ENCODE measurements at regions not wholly inside any gene's neighbourhood (a gene's known extent, or its start where the extent isn't known, plus 50 kb on each side); places are given as distances from the start of the nearest gene placed in this dataset.

DNA sequence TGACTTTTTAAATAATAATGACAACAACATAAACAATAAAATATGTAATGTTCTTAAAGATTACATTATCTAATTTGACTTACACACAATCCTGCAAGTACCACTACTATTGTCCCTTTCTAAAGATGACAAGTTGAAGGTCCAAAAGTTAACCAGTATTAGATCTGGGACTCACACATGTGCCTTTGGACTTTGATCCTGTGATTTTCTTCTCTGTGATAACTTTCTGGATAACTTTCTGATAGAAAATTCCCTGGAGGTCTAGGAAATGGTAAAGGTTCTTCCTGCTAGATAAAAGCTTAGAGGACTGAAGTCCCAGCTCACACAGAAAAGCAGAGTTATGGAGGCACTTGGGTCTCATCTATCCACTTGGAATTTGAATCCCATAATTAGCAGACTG lies 311.9 kb upstream of the KLHL29 start:
- DNase-seq (ENCODE audit: low read depth), result no peak

DNA sequence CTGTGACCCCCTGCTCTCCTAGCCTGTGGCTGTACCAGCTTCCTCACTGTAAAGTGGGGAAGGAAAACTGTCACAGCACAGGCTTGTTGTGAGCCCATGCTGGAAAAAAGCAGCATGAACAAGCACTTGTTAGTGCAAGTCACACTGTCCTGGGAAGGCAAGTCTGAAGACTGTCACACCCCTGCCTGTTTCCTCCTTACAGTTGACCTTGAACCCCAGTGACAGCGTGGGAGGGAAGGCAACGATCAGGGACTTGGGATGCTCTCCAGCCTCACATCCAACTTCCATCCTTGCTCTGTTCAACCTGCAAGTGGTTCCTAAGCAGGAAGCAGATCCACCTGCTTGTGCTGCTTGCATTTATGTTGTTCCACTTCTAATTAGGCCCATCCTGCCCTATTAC lies 311.3 kb upstream of the KLHL29 start:
- DNase-seq (ENCODE audit: low read depth), result no peak

DNA sequence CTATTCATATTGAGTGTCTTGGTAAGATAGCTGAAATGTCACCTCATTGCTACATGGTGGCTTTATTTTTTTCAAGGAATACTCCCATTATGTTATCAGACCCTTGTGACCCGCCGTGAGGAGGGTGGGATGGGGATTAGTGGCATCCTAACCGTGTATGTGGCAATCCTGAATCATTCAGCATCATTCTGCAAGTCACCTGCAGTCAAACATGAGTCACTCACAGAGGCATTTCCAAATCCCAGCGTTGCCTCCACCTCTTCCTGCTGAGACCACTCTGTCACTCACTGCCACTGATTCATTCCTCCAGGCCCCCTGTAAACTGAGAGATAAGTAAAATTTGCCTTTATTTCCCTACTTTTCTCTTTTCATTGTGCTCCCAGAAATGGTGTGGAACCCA lies 307.4 kb upstream of the KLHL29 start:
- no peak for DNase-seq (ENCODE audit: low read depth)

DNA sequence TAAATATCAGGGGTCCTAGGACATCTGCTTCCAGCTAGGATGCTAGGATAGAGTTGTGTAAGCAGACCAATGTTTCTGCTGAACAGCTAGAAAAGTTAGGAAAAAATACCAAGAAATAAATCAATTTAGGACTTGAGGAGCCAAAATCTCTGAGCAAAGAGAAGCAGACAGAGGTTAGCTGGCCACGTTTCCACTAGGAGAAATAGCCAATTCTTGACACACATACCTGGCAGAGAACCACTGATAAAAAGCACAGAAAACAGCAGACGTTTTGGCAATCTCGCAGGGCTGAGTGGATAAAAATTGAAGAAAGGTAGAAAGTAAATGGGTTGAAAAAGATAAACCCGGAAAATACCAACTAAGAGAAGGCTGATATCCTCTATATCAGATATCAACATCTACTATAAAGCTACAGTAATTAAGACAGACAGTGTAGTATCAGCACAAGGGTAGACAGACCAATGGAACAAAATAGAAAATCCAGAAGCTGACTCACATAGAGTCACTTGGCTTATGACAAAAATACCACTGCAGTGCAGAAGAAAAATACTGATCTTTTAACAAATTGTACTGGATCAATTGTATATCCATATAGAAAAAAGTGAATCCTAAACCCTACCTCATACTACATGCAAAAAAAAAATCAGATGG lies 306.1 kb upstream of the KLHL29 start:
- no peak for DNase-seq (ENCODE audit: low read depth)

DNA sequence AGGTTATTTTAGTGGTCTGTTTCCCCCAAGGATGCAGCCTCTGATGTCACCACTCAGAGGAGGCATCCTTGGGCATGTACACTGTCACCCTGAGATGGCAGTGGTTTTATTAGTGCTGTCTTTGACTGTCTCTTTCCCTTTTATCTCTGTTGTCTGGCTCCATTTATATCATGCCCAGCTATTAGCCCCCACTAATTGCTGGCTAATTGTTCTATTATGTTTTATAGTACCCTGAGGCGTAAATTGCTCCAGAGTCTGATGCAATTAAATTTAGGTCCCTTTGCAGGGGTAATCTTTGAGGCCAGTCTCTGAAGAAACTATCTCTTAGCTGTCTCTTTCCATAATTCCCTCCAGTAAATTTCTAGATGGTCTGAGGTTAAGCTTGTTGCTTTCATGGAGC lies 301.0 kb upstream of the KLHL29 start:
- DNase-seq (ENCODE audit: low read depth), result no peak

DNA sequence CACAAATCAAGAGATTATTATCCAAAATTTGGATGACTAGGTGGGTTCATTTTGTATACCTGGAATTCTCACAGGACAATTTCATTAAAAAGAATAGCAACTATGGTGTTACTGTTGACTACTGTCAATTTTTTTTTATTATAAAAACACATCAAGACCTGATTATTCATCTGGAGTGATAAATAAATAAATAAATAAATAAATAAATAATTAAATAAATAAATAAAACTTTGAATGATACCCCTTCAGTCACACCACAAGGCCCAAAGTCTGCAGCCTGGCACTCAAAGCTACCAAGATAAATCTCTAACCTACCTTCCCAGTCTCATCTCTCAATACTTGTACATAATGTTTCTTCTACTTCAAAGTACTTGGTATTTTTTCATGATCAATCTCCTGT lies 294.0 kb upstream of the KLHL29 start:
- DNase-seq (ENCODE audit: low read depth), result no peak

DNA sequence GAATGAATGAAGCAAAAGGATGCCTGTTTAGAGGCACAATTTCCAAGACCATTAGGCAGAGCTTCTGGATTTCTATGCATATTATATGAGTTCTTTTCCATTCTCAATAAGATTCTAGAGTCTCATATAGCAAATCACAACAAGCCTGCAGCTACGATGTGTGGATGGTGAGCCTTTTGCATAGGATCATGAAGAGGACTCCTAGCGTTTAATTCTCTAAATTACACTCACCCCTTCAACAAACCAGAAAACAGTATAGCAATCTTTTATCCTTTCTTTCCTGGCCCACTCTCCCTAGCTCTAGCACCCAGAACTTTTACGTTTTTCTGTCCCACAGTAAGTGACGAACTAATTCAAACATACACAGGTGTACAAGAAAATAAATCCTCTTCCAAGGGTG lies 293.1 kb upstream of the KLHL29 start:
- DNase-seq (ENCODE audit: low read depth), result no peak

DNA sequence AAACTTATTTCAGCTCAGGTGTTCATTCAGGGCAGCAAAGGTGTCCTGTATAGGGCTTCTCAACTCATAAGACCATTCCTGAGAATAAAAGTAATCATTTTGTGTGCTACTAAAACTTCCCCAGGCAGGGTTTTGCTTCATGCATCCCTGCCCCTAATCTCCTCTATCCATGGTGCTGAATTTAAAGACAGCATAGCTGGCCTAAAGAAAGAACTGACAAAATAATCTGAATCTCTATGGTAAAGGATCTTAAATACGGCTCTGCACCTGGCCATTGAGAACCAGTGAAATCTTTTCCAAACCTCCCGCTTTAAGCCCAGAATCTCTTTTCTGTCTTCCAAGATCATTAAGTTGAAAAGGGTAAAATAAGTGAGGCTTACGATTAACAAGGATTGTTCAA lies 292.1 kb upstream of the KLHL29 start:
- no peak for DNase-seq (ENCODE audit: low read depth)

DNA sequence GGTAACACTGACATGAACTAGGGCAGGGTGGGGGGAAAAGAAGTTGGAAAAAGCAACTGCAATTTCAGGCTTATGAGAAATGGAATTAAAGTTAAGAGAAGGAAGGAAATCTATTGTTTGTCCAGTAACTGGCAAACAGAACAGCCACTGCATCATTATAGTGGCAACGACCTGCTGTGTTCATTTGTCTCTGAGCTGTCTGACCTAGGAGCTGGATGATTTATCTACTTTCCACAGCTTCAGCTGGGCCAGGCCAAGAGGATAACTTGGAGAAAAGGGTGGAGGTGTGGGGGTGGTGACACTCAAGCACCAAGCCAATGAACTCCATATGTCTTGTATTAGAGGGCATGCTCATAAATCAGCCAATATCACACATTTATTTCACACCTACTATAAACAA lies 291.5 kb upstream of the KLHL29 start:
- no peak for DNase-seq (ENCODE audit: low read depth)

DNA sequence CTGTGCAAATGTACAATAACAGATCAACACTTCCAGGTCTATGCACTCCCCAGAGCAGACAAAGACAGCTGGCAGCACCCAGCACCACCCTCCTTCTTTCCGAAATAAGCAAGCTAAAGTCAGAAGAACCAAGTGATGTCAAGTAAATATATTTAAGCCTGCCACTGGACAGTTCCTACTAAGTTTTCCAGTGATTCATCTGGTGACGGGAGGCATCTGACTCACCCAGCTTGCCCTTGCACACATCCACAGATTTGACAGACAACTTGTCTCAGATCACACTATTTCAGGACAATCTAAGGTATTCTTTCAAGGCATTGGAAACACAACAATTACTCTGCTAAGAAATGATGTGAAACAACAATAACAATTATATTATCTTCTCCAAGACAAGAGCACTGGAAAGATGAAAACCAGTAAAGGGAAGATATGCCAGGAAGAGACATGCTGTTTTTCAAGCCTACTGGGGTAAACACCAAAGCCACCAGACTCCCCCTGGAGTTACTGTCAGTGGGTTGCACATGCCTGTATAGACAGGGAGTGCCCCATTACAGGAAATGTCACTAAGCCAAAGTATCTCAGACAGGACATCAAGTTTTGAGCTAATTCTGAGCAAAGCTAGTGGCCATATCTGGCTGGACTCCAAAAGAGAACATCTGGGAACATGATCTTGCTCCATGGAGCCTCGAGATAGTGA lies 287.9 kb upstream of the KLHL29 start:
- DNase-seq (ENCODE audit: low read depth), result no peak

DNA sequence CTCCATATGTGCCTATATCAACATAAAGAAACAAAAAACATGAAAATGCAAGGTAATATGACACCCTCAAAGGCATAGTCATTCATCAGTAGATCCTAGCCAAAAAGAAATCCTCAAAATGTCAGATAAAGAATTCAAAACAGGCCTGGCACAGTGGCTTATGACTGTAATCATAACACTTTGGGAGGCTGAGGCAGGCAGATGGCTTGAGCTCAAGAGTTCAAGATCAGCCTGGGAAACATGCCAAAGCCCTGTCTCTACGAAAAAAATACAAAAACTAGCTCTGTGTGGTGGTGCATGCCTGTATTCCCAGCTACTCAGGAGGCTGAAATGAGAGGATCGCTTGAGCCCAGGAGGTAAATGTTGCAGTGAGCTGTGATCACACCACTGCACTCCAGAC lies 284.6 kb upstream of the KLHL29 start:
- no peak for DNase-seq (ENCODE audit: low read depth)

DNA sequence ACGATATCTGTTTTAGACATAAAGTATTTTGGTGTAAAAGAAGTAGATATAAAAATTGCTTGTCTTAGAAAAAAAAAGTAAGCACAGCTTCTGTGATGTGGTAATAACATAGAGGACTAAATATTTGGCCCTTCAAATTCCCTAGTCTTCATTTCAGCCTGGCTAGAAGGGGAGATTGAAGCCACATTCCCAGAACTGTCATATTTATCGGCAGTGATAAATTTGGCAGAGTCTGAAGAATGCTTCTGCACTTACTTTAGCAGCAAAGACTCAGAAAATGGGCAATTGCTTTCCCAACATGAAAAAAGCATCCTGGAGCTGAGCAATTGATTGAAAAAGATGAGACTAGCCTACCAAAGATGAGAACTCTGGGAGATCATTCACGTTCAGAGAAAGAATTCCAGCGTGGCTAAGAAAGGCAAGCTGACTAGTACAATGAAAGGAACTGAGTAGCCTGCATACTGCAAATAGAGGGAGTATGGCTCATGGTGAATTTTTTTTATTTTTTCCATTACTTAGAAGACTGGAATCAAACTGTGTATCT lies 278.7 kb upstream of the KLHL29 start:
- DNase-seq (ENCODE audit: low read depth), result no peak

DNA sequence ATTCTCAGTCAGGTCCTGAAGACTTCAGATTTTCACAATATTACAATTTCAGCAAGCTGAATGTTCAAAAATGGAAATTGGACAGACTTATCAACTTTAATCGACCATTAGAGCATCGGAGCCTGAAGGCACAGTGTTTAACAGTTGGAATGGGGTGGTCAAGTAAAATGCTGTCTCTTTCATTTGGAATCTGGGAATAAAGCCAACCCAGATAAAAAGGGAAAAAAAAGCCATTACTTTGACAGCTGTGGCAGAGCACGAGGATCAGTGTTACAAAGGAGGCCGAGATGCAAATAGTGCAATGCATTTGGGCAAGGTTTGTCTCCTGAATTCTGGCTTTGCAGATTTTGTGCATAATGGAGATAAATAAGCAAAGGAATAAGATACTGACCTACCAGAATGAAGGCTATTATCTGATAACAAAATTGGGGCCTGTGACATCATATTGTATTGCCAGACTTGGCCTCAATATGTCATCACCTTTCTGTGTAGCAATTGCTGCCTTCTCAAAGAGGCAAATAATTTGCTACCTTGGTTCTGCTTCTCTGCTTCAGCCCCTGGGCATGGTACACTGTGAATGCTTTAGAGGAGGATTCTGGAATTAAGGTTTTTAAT lies 277.5 kb upstream of the KLHL29 start:
- DNase-seq (ENCODE audit: low read depth), result peak; percentile 3

DNA sequence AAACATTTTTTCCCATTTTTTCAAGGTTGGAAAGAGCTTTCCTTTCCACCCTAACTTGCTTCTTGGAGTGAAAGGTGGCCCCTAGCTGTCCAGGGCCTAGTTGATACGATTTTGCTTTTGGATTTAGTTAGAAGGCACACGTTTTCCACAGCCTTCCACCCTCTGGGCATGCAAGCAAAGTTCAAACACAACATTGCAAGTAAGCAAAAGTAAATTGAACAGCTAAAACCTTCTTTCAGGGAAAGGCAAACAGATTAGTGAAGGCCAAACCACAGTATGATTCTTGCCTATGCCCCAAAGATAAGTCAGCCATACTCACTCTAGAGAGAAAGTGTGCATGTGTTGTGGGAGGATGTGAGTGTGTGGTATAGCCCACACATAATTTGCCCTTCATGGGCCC lies 273.7 kb upstream of the KLHL29 start:
- DNase-seq (ENCODE audit: low read depth), result no peak

DNA sequence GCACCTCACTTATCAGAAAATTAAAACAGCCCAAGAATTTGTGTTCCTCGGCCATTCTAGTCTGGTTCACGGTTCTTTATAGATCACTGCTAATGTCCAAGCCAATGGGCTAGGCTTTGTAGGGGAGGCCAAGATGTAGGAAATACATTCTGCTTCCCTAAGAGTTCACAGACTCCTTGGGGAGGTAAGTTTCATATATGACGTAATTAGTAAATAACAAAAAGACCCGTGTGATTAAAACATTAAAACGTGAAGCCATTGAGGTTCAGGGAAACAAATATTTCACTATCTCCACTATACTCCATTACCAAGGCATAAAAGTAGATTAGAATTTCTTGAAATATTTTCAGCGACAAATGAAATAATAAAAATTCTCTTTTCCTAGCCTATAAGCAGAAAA lies 272.5 kb upstream of the KLHL29 start:
- no peak for DNase-seq (ENCODE audit: low read depth)

DNA sequence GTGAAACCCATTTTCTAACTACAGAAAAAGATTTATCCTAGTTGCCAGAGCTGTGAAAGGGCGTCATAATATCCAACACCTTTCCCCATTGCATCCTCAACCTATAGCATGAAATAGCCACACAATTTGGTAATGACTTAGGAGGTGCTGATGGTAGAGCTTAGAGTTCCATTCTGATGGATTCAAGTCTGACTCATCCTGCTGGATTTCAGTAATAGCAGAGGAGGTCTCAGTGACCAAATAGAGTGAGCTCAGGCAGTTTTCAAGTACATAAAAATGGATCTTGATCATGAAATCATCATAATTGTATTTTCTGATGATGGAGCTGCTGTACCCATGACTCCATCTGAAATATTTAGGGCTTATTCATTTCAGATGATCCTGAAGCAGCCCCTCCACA lies 270.7 kb upstream of the KLHL29 start:
- DNase-seq (ENCODE audit: low read depth), result no peak

DNA sequence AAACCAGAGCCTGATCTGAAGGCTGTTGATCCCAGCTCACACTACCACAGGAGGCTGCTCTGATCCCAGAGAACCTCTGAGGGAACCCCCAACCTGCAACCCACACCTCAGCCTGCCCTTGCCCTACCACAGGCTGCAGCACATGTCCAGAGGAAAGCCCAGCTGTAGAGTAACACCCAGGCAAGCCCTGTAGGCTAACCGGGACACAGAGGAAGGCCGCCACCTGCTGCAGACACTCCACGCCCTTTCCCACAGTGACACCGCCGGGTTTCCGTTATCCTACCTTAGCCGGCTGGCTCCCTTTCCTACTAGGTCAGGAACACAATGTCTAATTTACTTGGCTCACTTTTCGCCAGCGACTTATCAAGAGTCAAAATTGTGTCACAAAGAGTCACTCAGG lies 266.7 kb upstream of the KLHL29 start:
- DNase-seq (ENCODE audit: low read depth), result no peak

DNA sequence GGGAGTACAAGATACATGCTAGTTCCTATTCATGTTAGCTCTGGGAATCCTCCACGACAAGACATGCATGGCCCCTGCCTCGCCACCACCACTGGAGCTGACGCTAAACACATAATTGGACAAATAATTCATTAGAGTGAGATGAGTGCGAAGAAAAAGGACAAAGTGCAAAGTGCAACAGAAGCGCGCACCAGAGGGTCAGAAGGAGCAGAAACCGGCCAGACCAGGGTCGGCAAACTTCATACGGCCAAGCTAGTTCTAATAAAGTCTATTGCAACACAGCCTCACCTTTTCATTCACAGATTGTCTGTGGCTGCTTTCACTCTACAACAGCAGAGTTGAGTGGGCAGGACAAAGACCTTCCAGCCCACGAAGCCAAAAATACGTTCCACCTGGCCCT lies 266.1 kb upstream of the KLHL29 start:
- DNase-seq (ENCODE audit: low read depth), result no peak

DNA sequence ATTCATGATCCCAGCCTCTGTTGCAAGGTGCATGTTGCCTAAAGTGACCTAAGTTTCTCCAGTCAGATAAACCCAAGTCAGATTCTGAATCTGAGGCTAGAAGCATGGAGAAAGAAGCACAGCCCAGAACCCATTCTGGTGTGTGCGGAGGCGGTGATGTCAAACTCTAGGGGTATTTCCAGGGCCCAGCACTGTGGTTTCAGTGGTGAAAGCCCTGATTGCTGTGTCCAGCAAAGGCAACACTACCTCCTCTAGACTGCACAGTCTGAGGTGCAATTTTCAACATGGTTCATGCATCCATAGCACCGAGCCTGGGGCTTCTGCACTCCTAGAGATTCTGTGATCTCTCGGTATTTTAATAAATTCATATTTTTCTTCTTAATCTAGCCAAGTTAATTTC lies 264.8 kb upstream of the KLHL29 start:
- no peak for DNase-seq (ENCODE audit: low read depth)

DNA sequence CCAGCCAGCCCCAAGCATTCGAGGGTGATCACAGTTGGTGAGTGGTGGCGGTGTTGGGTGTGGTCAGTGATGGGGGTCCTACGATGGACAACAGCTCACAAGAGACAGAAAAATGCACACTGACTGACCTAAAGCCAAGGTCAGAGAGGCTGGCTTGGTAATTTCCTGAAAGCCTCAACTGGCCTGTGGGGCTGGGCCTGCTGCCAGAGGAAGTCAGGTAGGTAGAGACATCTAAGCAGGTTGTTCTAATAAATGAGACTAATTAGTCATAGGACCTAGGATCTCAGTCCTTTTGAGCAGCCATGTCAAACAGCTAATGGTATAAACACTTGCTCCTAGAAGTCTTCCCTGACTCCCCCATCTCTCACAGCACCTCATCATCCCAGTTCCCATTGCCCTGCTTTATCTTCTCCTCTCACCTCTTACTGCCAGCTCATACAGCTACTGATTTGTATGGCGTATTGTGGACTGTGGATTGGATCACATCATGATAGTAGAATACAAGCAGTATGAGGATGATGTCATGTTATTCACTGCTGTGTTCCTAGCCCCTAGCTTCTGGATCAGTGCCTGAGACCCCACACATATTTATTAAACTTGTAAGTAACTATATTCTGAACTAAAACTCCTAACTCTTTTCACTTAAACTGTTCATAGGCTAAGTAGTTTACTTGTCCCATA lies 262.9 kb upstream of the KLHL29 start:
- no peak for DNase-seq (ENCODE audit: low read depth)

DNA sequence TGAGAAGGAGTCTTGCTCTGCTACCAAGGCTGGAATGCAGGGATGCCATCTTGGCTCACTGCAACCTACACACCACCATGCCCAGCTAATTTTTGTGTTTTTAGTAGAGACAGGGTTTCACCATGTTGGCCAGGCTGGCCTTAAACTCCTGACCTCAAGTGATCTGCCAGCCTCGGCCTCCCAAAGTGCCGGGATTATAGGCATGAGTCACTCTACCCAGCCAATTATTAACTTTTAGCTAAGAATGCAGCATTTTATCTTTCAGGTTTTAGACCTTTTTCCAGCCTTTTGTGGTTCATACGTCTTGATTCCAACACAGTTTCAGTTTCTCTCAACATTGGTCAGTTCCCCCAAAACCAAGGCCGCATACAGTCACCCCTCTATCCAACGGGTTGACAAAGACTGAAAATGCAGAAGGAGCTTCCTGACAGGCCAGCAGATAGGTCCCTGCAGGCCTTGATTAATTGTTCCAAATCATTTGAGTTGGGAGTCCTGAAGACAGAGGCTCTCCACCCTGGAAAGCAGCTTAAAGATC lies 262.2 kb upstream of the KLHL29 start:
- DNase-seq (ENCODE audit: low read depth), result no peak

DNA sequence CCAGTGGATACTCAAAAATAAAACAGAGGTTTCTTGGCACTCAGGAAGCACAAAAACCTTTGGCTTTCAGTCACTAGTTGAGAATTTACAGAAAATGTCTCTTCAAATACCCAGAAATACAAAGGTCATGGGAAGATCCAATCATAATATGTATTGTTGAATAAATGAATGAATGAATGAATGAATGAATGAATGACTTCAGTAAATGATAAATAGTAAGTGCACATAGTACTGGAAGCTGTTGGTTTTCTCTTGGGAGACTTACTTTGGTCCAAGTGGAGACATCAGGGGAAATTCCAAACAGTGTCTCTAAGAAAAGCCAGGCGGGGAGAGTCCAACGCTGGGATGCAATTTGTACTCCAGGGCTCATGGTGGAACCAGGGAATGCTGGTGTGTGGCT lies 261.3 kb upstream of the KLHL29 start:
- DNase-seq (ENCODE audit: low read depth), result no peak
